ENCODE measurements at regions not wholly inside any gene's neighbourhood (a gene's known extent, or its start where the extent isn't known, plus 50 kb on each side); places are given as distances from the start of the nearest gene placed in this dataset.

- intact Hi-C loops (cut with micrococcal nuclease; ENCODE audit: unreplicated experiment), result loop anchor here (5.0 kb wide), 1 partner anchor 1091 kb away; no protein-coding TSS in a partner anchor
- no TSS peak for BruUV-seq (replicated peaks)
- CTCF ChIA-PET, result interaction anchor here (0.6 to 0.9 kb wide), 3 partner anchors 9 to 19 kb away, joined by 3 read pairs; no protein-coding TSS in a partner anchor
Observed at GRCh38 chr2:128755695-128756364, 437.2 kb upstream of the HS6ST1 start.

GRCh38 chr2:128756365-128756717 is 437.7 kb upstream of the HS6ST1 start:
- POLR2A ChIA-PET (ENCODE audit: low non-redundant PET), result no interaction called here
- intact Hi-C loops (cut with micrococcal nuclease; ENCODE audit: unreplicated experiment), result loop anchor here (5.0 kb wide), 1 partner anchor 1091 kb away; no protein-coding TSS in a partner anchor

More at GRCh38 chr2:128755695-128756364, 437.2 kb upstream of the HS6ST1 start:
- TF ChIP-seq CTCF (conservative IDR thresholded peaks at IDR 0.05; ENCODE audit: low read depth, low read length) (no peak), EZH2 (IDR thresholded peaks at IDR 0.05; ENCODE audit: borderline replicate concordance, low read depth, low read length, poor library complexity, severe bottlenecking) (no peak)
- Histone ChIP-seq H3K9me3 (ENCODE audit: low read depth, low read length, poor library complexity, severe bottlenecking) (no peaks in the 10 kb centered on the region), H3K27me3 (replicated peaks; ENCODE audit: insufficient read depth, low read depth, low read length, poor library complexity) (no peaks in the 10 kb centered on the region), H3K4me3 (ENCODE audit: low read depth, low read length, poor library complexity, severe bottlenecking) (no peak overlapping the region), H3K36me3 (ENCODE audit: insufficient read depth, low read length, poor library complexity, severe bottlenecking) (no peaks in the 10 kb centered on the region), H3K27ac (ENCODE audit: low read depth, low read length, poor library complexity, severe bottlenecking) (no peak overlapping the region), H3K4me1 (ENCODE audit: insufficient read depth, low read length, poor library complexity, severe bottlenecking) (peaks cover 10% of the 10 kb centered on the region)
- POLR2A ChIA-PET (ENCODE audit: low non-redundant PET), result no interaction called here
- no peak for DNase-seq (ENCODE audit: low spot score)

GRCh38 chr2:128765811-128766210 is 447.1 kb upstream of the HS6ST1 start:
- TF ChIP-seq EZH2 (IDR thresholded peaks at IDR 0.05; ENCODE audit: borderline replicate concordance, low read depth, low read length, poor library complexity, severe bottlenecking) (no peak), CTCF (conservative IDR thresholded peaks at IDR 0.05; ENCODE audit: low read depth, low read length) (no peak)
- Histone ChIP-seq H3K27me3 (replicated peaks; ENCODE audit: insufficient read depth, low read depth, low read length, poor library complexity) (no peaks in the 10 kb centered on the region), H3K4me1 (ENCODE audit: insufficient read depth, low read length, poor library complexity, severe bottlenecking) (no peaks in the 10 kb centered on the region), H3K27ac (ENCODE audit: low read depth, low read length, poor library complexity, severe bottlenecking) (no peak overlapping the region), H3K4me3 (ENCODE audit: low read depth, low read length, poor library complexity, severe bottlenecking) (no peak overlapping the region), H3K9me3 (ENCODE audit: low read depth, low read length, poor library complexity, severe bottlenecking) (peaks cover 4% of the 10 kb centered on the region), H3K36me3 (ENCODE audit: insufficient read depth, low read length, poor library complexity, severe bottlenecking) (no peaks in the 10 kb centered on the region)
- POLR2A ChIA-PET (ENCODE audit: low non-redundant PET), result no interaction called here
- no TSS peak for BruUV-seq (replicated peaks)
- CTCF ChIA-PET, result no interaction called here
- intact Hi-C loops (cut with micrococcal nuclease; ENCODE audit: unreplicated experiment), result no loop called here
- no peak for DNase-seq (ENCODE audit: low spot score)

More at GRCh38 chr2:128756365-128756717, 437.7 kb upstream of the HS6ST1 start:
- Histone ChIP-seq H3K27ac (ENCODE audit: low read depth, low read length, poor library complexity, severe bottlenecking) (no peak overlapping the region), H3K9me3 (ENCODE audit: low read depth, low read length, poor library complexity, severe bottlenecking) (no peaks in the 10 kb centered on the region), H3K36me3 (ENCODE audit: insufficient read depth, low read length, poor library complexity, severe bottlenecking) (no peaks in the 10 kb centered on the region), H3K4me1 (ENCODE audit: insufficient read depth, low read length, poor library complexity, severe bottlenecking) (peaks cover 10% of the 10 kb centered on the region), H3K4me3 (ENCODE audit: low read depth, low read length, poor library complexity, severe bottlenecking) (no peak overlapping the region), H3K27me3 (replicated peaks; ENCODE audit: insufficient read depth, low read depth, low read length, poor library complexity) (no peaks in the 10 kb centered on the region)
- CTCF ChIA-PET, result no interaction called here
- peak; percentile 41 for DNase-seq (ENCODE audit: low spot score)
- BruUV-seq (replicated peaks), result no TSS peak
- no peak for TF ChIP-seq EZH2 (IDR thresholded peaks at IDR 0.05; ENCODE audit: borderline replicate concordance, low read depth, low read length, poor library complexity, severe bottlenecking)

GRCh38 chr2:128768041-128768440 is 449.4 kb upstream of the HS6ST1 start:
- ChIA-PET CTCF (no interaction called here), POLR2A (ENCODE audit: low non-redundant PET) (no interaction called here)
- no peaks in the 10 kb centered on the region for H3K27me3 ChIP-seq (replicated peaks; ENCODE audit: insufficient read depth, low read depth, low read length, poor library complexity)
- H3K4me3 ChIP-seq (ENCODE audit: low read depth, low read length, poor library complexity, severe bottlenecking), result no peak overlapping the region
- H3K4me1 ChIP-seq (ENCODE audit: insufficient read depth, low read length, poor library complexity, severe bottlenecking), result no peaks in the 10 kb centered on the region
- DNase-seq (ENCODE audit: low spot score), result no peak
- no peaks in the 10 kb centered on the region for H3K36me3 ChIP-seq (ENCODE audit: insufficient read depth, low read length, poor library complexity, severe bottlenecking)
- H3K9me3 ChIP-seq (ENCODE audit: low read depth, low read length, poor library complexity, severe bottlenecking), result peaks cover 4% of the 10 kb centered on the region
- no TSS peak for BruUV-seq (replicated peaks)
- TF ChIP-seq CTCF (conservative IDR thresholded peaks at IDR 0.05; ENCODE audit: low read depth, low read length) (no peak), EZH2 (IDR thresholded peaks at IDR 0.05; ENCODE audit: borderline replicate concordance, low read depth, low read length, poor library complexity, severe bottlenecking) (no peak)
- intact Hi-C loops (cut with micrococcal nuclease; ENCODE audit: unreplicated experiment), result no loop called here
- H3K27ac ChIP-seq (ENCODE audit: low read depth, low read length, poor library complexity, severe bottlenecking), result no peak overlapping the region

Data from A673 (cell line).